Neural crest cell (in vitro differentiated cells): ENCODE measurements at regions not wholly inside any gene's neighbourhood (a gene's known extent, or its start where the extent isn't known, plus 50 kb on each side); places are given as distances from the start of the nearest gene placed in this dataset.
"Not testable (repeated sequence)": the region's sequence is repeated elsewhere in the genome, so short reads cannot be mapped to it uniquely, and the experiment has no call there.

Experiments used
- DNase-seq: peaks from one replicate; pipeline ENCODE4 v3.0.0; 2021; ENCODE audit warnings: low read depth, mixed read lengths, low spot score
- H3K27ac Mint-ChIP-seq: one replicate; pipeline ENCODE4 v1.8.0; 2021; ENCODE audit warnings: mild to moderate bottlenecking, mixed read lengths; ENCODE audit not compliant: unreplicated experiment
- H3K27me3 Mint-ChIP-seq: 2 replicates; pipeline ENCODE4 v1.8.0; 2021; ENCODE audit warnings: low read depth, mild to moderate bottlenecking, mixed read lengths
- H3K36me3 Mint-ChIP-seq: 2 replicates; pipeline ENCODE4 v1.8.0; 2021; ENCODE audit warnings: low read depth, mild to moderate bottlenecking, mixed read lengths
- H3K4me1 Mint-ChIP-seq: 2 replicates; pipeline ENCODE4 v1.8.0; 2021; ENCODE audit warnings: mixed read lengths
- H3K4me3 Mint-ChIP-seq: one replicate; pipeline ENCODE4 v1.8.0; 2021; ENCODE audit warnings: mild to moderate bottlenecking, mixed read lengths
- H3K9me3 Mint-ChIP-seq: 2 replicates; pipeline ENCODE4 v1.8.0; 2021; ENCODE audit warnings: mixed read lengths
- CTCF ChIP-seq: fragments of 200-600 bp; sonication (generic); conservative IDR thresholded peaks from 2 replicates; pipeline ENCODE4 v1.5.0; 2021; ENCODE audit warnings: antibody characterized with exemption, mild to moderate bottlenecking

GRCh38 chr11:83355391-83355790 lies 69.2 kb upstream of the CCDC90B start:
- Mint-ChIP-seq H3K27me3 (no peaks in the 10 kb centered on the region), H3K36me3 (peaks cover 10% of the 10 kb centered on the region), H3K4me3 (no peak overlapping the region), H3K9me3 (peaks cover 12% of the 10 kb centered on the region), H3K4me1 (peaks cover 14% of the 10 kb centered on the region), H3K27ac (no peak overlapping the region)
- DNase-seq, result no peak
- no peak for TF ChIP-seq CTCF

- TF ChIP-seq CTCF, result no peak
- Mint-ChIP-seq H3K9me3 (peaks cover 4% of the 10 kb centered on the region), H3K27ac (no peak overlapping the region), H3K27me3 (no peaks in the 10 kb centered on the region), H3K4me1 (peaks cover 14% of the 10 kb centered on the region), H3K4me3 (no peak overlapping the region), H3K36me3 (peaks cover 3% of the 10 kb centered on the region)
- DNase-seq, result no peak
Measured at GRCh38 chr11:83350187-83350586, 64.0 kb upstream of the CCDC90B start.

GRCh38 chr11:83349296-83349695 lies 63.1 kb upstream of the CCDC90B start:
- Mint-ChIP-seq H3K36me3 (peaks cover 3% of the 10 kb centered on the region), H3K27me3 (no peaks in the 10 kb centered on the region), H3K9me3 (peaks cover 5% of the 10 kb centered on the region), H3K4me3 (no peak overlapping the region), H3K27ac (no peak overlapping the region), H3K4me1 (peaks cover 8% of the 10 kb centered on the region)
- no peak for DNase-seq
- TF ChIP-seq CTCF, result no peak

- not testable (repeated sequence) for DNase-seq, H3K27me3 Mint-ChIP-seq, H3K4me3 Mint-ChIP-seq, H3K4me1 Mint-ChIP-seq, H3K9me3 Mint-ChIP-seq, H3K36me3 Mint-ChIP-seq, H3K27ac Mint-ChIP-seq
Measured at GRCh38 chr11:83346706-83347105, 60.5 kb upstream of the CCDC90B start.

GRCh38 chr11:83344521-83344920 lies 58.4 kb upstream of the CCDC90B start:
- H3K36me3 Mint-ChIP-seq, H3K27me3 Mint-ChIP-seq, H3K4me3 Mint-ChIP-seq, H3K27ac Mint-ChIP-seq, H3K4me1 Mint-ChIP-seq, DNase-seq, H3K9me3 Mint-ChIP-seq: not testable (repeated sequence)

- no peak for TF ChIP-seq CTCF
- DNase-seq, result no peak
- no peak overlapping the region for H3K4me3 Mint-ChIP-seq
- no peaks in the 10 kb centered on the region for H3K4me1 Mint-ChIP-seq
- peaks cover 3% of the 10 kb centered on the region for H3K9me3 Mint-ChIP-seq
- H3K27ac Mint-ChIP-seq, result no peak overlapping the region
- H3K36me3 Mint-ChIP-seq, result no peaks in the 10 kb centered on the region
- H3K27me3 Mint-ChIP-seq, result no peaks in the 10 kb centered on the region
Measured at GRCh38 chr11:83336993-83337392, 50.8 kb upstream of the CCDC90B start.
